BE2C (cell line): ENCODE measurements at regions not wholly inside any gene's neighbourhood (a gene's known extent, or its start where the extent isn't known, plus 50 kb on each side); places are given as distances from the start of the nearest gene placed in this dataset.

Source experiments
- DNase-seq: peaks from one replicate; pipeline ENCODE4 v3.0.0-alpha.2; 2020
- H3K27me3 ChIP-seq: fragments of 250-450 bp; sonication (Bioruptor Pico); 2 replicates; pipeline ENCODE4 v1.5.1; 2020; ENCODE audit warnings: mild to moderate bottlenecking
- H3K36me3 ChIP-seq: fragments of 250-450 bp; sonication (Bioruptor Pico); 2 replicates; pipeline ENCODE4 v1.5.1; 2020; ENCODE audit warnings: mild to moderate bottlenecking
- H3K4me1 ChIP-seq: fragments of 250-450 bp; sonication (Bioruptor Pico); 2 replicates; pipeline ENCODE4 v1.5.1; 2020
- H3K4me3 ChIP-seq: 2 replicates; pipeline ENCODE4 v1.5.1; 2011; ENCODE audit warnings: low read depth, low read length
- H3K9me3 ChIP-seq: fragments of 250-450 bp; sonication (Bioruptor Pico); 2 replicates; pipeline ENCODE4 v1.5.1; 2020
- CTCF ChIP-seq: IDR thresholded peaks from 2 replicates; pipeline ENCODE4 v1.5.1; 2012; ENCODE audit warnings: mild to moderate bottlenecking, low read depth, low read length

GRCh38 chr7:119522263-119522662 is 750.7 kb upstream of the KCND2 start:
- DNase-seq, result no peak
- Histone ChIP-seq H3K4me1 (no peaks in the 10 kb centered on the region), H3K36me3 (no peaks in the 10 kb centered on the region), H3K27me3 (no peaks in the 10 kb centered on the region), H3K9me3 (peaks cover 3% of the 10 kb centered on the region; the same call in 1 of the 2 replicates), H3K4me3 (no peak overlapping the region)
- TF ChIP-seq CTCF, result no peak

- Histone ChIP-seq H3K36me3 (no peaks in the 10 kb centered on the region), H3K4me1 (no peaks in the 10 kb centered on the region), H3K27me3 (no peaks in the 10 kb centered on the region), H3K9me3 (no peaks in the 10 kb centered on the region), H3K4me3 (no peak overlapping the region)
- DNase-seq, result no peak
- no peak for TF ChIP-seq CTCF
Measured at GRCh38 chr7:119522698-119523097, 750.3 kb upstream of the KCND2 start.

GRCh38 chr7:119545118-119545517 is 727.9 kb upstream of the KCND2 start:
- Histone ChIP-seq H3K27me3 (no peaks in the 10 kb centered on the region), H3K9me3 (no peaks in the 10 kb centered on the region), H3K4me1 (no peaks in the 10 kb centered on the region), H3K36me3 (no peaks in the 10 kb centered on the region), H3K4me3 (no peak overlapping the region)
- no peak for DNase-seq
- TF ChIP-seq CTCF, result no peak

GRCh38 chr7:119555788-119556187 is 717.2 kb upstream of the KCND2 start:
- no peak for DNase-seq
- H3K9me3 ChIP-seq, result no peaks in the 10 kb centered on the region
- no peaks in the 10 kb centered on the region for H3K36me3 ChIP-seq
- H3K4me1 ChIP-seq, result no peaks in the 10 kb centered on the region
- H3K27me3 ChIP-seq, result no peaks in the 10 kb centered on the region
- no peak overlapping the region for H3K4me3 ChIP-seq
- TF ChIP-seq CTCF, result no peak

- H3K4me1 ChIP-seq, result no peaks in the 10 kb centered on the region
- H3K27me3 ChIP-seq, result no peaks in the 10 kb centered on the region
- TF ChIP-seq CTCF, result no peak
- H3K4me3 ChIP-seq, result no peak overlapping the region
- H3K36me3 ChIP-seq, result no peaks in the 10 kb centered on the region
- no peaks in the 10 kb centered on the region for H3K9me3 ChIP-seq
- DNase-seq, result no peak
Measured at GRCh38 chr7:119556436-119556835, 716.5 kb upstream of the KCND2 start.

GRCh38 chr7:119561751-119562150 is 711.2 kb upstream of the KCND2 start:
- no peaks in the 10 kb centered on the region for H3K36me3 ChIP-seq
- no peaks in the 10 kb centered on the region for H3K4me1 ChIP-seq
- no peaks in the 10 kb centered on the region for H3K27me3 ChIP-seq
- no peak for DNase-seq
- no peak for TF ChIP-seq CTCF
- no peak overlapping the region for H3K4me3 ChIP-seq
- no peaks in the 10 kb centered on the region for H3K9me3 ChIP-seq
